ENCODE measurements at regions not wholly inside any gene's neighbourhood (a gene's known extent, or its start where the extent isn't known, plus 50 kb on each side); places are given as distances from the start of the nearest gene placed in this dataset.

GRCh38 chr6:120303527-120303926 lies 954.0 kb upstream of the MAN1A1 start:
- Mint-ChIP-seq H3K27ac (no peak overlapping the region), H3K4me1 (no peaks in the 10 kb centered on the region), H3K27me3 (ENCODE audit: low read depth in 3 of 3) (peaks cover 0 to 2% (median 0%) of the 10 kb centered on the region in 3 donors), H3K4me3 (no peak overlapping the region), H3K36me3 (no peaks in the 10 kb centered on the region), H3K9me3 (peaks cover 0 to 3% (median 0%) of the 10 kb centered on the region in 7 donors)
- DNase-seq: no peak
- H3K4me3 ChIP-seq (replicated peaks in 1 of 3; ENCODE audit: low read depth in 2 of 3, low read length in 3 of 3): no peak overlapping the region
- no peak overlapping the region for H3K27ac ChIP-seq (ENCODE audit: low read depth in 1 of 2, low read length in 2 of 2)
- no peaks in the 10 kb centered on the region for H4K20me1 ChIP-seq (ENCODE audit: insufficient read depth, low read length)
- intact Hi-C loops (cut with micrococcal nuclease): no loop called here
- H3K4me2 ChIP-seq (replicated peaks; ENCODE audit: extremely low read depth, low read length, poor library complexity, severe bottlenecking): no peak overlapping the region
- no peak overlapping the region for H3K9ac ChIP-seq (ENCODE audit: insufficient read depth, low read length, poor library complexity, severe bottlenecking)
- H3K79me2 ChIP-seq (ENCODE audit: insufficient read depth, low read length): no peaks in the 10 kb centered on the region
- H3K27me3 ChIP-seq (ENCODE audit: control insufficient read depth in 2 of 2, insufficient read depth in 2 of 2, low read length in 2 of 2): no peaks in the 10 kb centered on the region
- H3K36me3 ChIP-seq (replicated peaks in 1 of 2; ENCODE audit: control insufficient read depth in 1 of 2, insufficient read depth in 2 of 2, low read length in 2 of 2): no peaks in the 10 kb centered on the region
- H2AFZ ChIP-seq (ENCODE audit: insufficient read depth, low read depth, low read length, poor library complexity, severe bottlenecking): no peak overlapping the region
- no CpG with 5 or more reads among the region's 2 CpGs for WGBS (ENCODE audit: insufficient coverage)
- no peak for TF ChIP-seq CTCF (IDR thresholded peaks at IDR 0.05)
- H3K9me3 ChIP-seq (replicated peaks in 1 of 2; ENCODE audit: control insufficient read depth in 1 of 2, insufficient read depth in 1 of 2, low read length in 2 of 2): no peaks in the 10 kb centered on the region
- H3K4me1 ChIP-seq (ENCODE audit: control insufficient read depth in 1 of 2, insufficient read depth in 2 of 2, low read length in 2 of 2): no peaks in the 10 kb centered on the region

- peaks cover 0 to 3% (median 0%) of the 10 kb centered on the region in 7 donors for H3K9me3 Mint-ChIP-seq
- no peaks in the 10 kb centered on the region for H3K9me3 ChIP-seq (replicated peaks in 1 of 2; ENCODE audit: control insufficient read depth in 1 of 2, insufficient read depth in 1 of 2, low read length in 2 of 2)
- no peak overlapping the region for H3K9ac ChIP-seq (ENCODE audit: insufficient read depth, low read length, poor library complexity, severe bottlenecking)
- H3K36me3 Mint-ChIP-seq: no peaks in the 10 kb centered on the region
- no CpG with 5 or more reads among the region's 2 CpGs for WGBS (ENCODE audit: insufficient coverage)
- H3K27me3 ChIP-seq (ENCODE audit: control insufficient read depth in 2 of 2, insufficient read depth in 2 of 2, low read length in 2 of 2): no peaks in the 10 kb centered on the region
- H3K4me3 Mint-ChIP-seq: no peak overlapping the region
- no peaks in the 10 kb centered on the region for H3K4me1 Mint-ChIP-seq
- H3K27ac Mint-ChIP-seq: no peak overlapping the region
- DNase-seq: no peak
- H3K4me1 ChIP-seq (ENCODE audit: control insufficient read depth in 1 of 2, insufficient read depth in 2 of 2, low read length in 2 of 2): no peaks in the 10 kb centered on the region
- H3K27ac ChIP-seq (ENCODE audit: low read depth in 1 of 2, low read length in 2 of 2): no peak overlapping the region
- H3K79me2 ChIP-seq (ENCODE audit: insufficient read depth, low read length): no peaks in the 10 kb centered on the region
- no peaks in the 10 kb centered on the region for H3K27me3 Mint-ChIP-seq (ENCODE audit: low read depth in 3 of 3)
- no peaks in the 10 kb centered on the region for H3K36me3 ChIP-seq (replicated peaks in 1 of 2; ENCODE audit: control insufficient read depth in 1 of 2, insufficient read depth in 2 of 2, low read length in 2 of 2)
- no peak for TF ChIP-seq CTCF (IDR thresholded peaks at IDR 0.05)
- intact Hi-C loops (cut with micrococcal nuclease): no loop called here
- no peak overlapping the region for H3K4me2 ChIP-seq (replicated peaks; ENCODE audit: extremely low read depth, low read length, poor library complexity, severe bottlenecking)
- no peak overlapping the region for H3K4me3 ChIP-seq (replicated peaks in 1 of 3; ENCODE audit: low read depth in 2 of 3, low read length in 3 of 3)
- H4K20me1 ChIP-seq (ENCODE audit: insufficient read depth, low read length): no peaks in the 10 kb centered on the region
- H2AFZ ChIP-seq (ENCODE audit: insufficient read depth, low read depth, low read length, poor library complexity, severe bottlenecking): no peak overlapping the region
Measured at GRCh38 chr6:120302041-120302440, 952.5 kb upstream of the MAN1A1 start.
